Fibroblast of the conjunctiva (primary cell): ENCODE measurements at regions not wholly inside any gene's neighbourhood (a gene's known extent, or its start where the extent isn't known, plus 50 kb on each side); places are given as distances from the start of the nearest gene placed in this dataset.
"Not testable (repeated sequence)": the region's sequence is repeated elsewhere in the genome, so short reads cannot be mapped to it uniquely, and the experiment has no call there.

Source experiments
- DNase-seq: peaks from one replicate; pipeline ENCODE4 v3.0.0-alpha.2; 2010; ENCODE audit warnings: low read depth

- no peak for DNase-seq
These were observed 466.9 kb upstream of the NRSN1 start for GRCh38 chr6:23659125-23659524.

DNA sequence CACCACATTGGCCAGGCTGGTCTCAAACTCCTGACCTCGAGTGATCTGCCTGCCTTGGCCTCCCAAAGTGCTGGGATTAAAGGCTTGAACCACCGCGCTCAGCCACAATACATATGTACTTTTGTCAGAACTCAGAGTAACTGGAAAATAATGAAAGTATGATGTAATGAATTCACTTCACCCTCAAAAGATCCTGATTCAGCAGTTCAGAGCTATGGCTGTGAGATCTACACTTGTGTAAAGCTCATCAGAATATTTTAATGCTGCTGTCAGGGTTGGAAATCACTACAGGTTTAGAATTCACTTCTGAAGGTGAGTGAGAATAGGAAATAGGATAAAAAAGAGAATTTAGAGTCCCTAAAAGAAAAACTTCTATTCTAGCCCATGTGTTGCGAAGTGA, 464.5 kb upstream of the NRSN1 start:
- no peak for DNase-seq

DNA sequence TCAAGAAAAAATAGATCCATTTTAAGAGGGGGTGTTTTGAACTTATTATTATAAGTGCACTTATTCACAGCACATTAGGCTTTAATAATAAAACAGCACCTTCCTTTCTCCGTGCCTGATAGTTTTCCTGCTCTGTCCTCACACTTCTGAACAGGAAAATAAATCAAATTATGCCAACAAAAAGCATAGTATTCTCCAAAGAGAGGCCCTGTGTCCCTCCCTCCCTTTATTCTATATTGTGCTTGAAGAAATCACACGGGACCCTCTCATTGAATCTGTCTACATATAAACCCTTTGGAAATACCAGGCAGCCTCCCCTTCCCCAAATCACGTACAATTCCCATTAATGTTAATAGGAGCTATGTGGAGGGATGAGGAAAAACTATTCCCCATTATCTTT, 462.9 kb upstream of the NRSN1 start:
- no peak for DNase-seq

DNA sequence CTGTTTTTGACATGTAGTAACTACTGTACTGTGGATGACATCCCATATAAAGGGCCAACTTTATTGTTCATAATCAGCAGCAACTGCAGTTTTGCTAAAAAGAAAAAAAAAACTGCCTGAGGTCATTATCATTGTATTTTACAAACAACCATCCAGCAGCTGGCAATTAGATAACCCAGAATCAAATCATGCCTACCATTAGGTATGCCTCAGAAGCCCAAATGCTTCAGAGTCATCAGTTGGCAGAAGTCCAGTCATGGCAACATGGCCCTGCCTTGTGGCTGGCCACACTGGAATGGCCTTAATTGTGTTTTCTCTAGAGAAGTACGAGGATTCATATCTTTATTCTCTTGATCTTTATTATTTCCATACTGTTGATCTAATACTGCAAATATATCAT, 462.4 kb upstream of the NRSN1 start:
- no peak for DNase-seq

DNA sequence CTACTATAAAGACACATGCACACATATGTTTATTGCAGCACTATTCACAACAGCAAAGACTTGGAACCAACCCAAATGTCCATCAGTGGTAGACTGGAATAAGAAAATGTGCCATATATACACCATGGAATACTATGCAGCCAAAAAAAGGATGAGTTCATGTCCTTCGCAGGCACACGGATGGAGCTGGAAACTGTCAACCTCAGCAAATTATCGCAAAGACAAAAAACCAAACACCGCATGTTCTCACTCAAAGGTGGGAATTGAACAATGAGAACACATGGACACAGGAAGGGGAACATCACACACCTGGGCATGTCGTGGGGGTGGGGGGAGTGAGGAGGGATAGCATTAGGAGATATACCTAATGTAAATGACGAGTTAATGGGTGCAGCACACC, 460.1 kb upstream of the NRSN1 start:
- not testable (repeated sequence) for DNase-seq

DNA sequence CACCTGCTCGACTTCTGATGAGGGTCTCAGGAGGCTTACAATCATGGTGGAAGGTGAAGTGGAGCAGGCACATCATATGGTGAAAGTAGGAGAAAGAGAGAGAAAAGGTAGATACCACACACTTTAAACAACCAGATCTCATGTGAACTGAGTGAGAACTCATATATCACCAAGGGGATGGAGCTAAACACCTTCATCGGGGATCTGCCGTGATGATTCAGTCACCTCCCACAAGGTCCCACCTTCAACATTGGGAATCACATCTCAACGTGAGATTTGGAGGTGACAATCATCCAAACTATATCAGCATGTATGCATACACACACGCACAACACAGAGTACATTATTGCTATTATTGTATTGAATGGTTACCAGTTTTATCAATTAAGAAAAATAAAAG, 453.3 kb upstream of the NRSN1 start:
- DNase-seq = no peak

DNA sequence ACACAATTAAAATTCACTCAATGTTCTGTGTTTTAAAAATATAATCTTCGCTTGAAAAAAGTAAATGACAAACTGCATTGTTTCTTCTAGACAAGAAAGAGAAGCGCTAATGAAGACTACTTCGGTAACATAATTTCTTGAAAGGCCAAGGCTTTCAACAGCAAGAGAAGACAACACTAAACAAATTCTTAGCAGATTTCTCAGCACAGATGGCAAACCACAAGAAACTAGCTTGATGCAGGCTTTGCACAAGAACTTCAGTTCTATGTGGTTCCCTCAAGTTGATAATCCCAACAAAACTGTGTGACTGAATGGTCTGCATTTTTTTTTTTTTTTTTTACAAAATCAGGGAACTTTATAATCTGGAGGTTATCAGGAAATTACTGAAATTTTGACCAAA, 447.4 kb upstream of the NRSN1 start:
- no peak for DNase-seq

GRCh38 chr6:23681743-23682142, 444.3 kb upstream of the NRSN1 start:
- no peak for DNase-seq

- no peak for DNase-seq
These were observed 437.4 kb upstream of the NRSN1 start for GRCh38 chr6:23688650-23689049.

DNA sequence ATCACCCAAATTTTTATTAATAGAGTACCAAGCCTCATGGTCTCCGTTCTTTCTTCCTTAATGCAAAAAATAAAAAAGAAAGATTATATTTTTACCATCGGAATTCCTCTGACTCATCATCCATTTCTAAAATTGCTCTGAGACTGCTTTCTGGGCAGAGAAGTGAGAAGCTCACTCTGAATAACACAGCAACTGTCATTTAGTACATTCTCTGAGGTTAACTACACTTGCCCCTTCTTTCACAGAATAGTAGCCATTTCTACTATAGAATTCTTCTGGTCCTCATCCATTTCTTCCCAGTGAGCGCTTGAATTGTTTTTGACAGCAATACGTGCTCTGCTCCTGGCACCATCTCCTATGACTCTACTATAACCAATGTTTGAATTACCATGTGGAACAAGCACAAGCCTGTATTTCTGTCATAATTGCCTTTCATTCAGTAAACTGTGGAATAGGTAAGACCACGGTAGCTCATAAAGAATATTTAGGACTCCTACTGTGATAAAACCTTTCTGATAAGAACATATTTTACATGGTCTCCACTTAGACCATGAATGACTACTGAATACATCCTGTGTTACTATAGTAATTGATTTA, 435.5 kb upstream of the NRSN1 start:
- no peak for DNase-seq

GRCh38 chr6:23692184-23692583, 433.8 kb upstream of the NRSN1 start:
- no peak for DNase-seq

- DNase-seq = no peak
These were observed 429.0 kb upstream of the NRSN1 start for GRCh38 chr6:23696992-23697391.

GRCh38 chr6:23704479-23705052, 421.4 kb upstream of the NRSN1 start:
- DNase-seq = no peak

DNA sequence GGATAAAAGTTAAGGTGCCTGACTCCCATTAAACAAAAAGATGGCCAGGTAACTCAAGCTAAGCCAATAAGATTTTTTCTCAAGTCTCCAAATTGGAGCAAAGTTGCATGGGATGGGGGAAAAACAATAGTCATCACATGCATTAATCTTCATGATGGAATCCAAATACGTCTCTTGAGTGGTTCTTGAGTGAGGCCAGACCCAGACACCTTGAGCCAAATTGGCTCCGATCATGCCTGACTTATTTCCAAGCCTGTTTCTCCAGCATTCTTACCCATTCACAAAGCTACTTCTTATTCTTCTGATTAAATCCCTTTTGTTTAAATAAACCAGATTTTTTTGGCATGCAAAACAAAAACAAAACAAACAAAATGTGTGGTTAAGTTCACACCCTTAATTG, 420.3 kb upstream of the NRSN1 start:
- no peak for DNase-seq

- no peak for DNase-seq
These were observed 413.3 kb upstream of the NRSN1 start for GRCh38 chr6:23712756-23713155.

DNA sequence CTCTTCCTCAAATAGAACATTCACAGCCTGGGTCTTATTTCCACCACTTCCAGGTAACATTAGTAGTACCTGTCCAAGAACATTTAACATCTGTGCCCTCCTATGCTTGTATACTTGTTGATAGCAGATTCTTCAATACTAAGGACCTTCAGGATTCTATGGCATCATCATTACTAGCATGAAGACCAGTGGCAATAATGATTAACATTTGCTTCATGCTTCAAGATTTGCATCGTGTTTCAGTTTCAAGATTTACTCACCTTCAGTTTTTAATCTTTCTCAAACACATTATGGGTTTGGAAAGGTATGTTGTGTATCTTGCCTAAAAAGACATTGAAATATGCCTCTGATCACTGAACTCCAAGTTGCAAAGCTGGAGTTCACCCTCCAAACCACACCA, 412.8 kb upstream of the NRSN1 start:
- DNase-seq = no peak

DNA sequence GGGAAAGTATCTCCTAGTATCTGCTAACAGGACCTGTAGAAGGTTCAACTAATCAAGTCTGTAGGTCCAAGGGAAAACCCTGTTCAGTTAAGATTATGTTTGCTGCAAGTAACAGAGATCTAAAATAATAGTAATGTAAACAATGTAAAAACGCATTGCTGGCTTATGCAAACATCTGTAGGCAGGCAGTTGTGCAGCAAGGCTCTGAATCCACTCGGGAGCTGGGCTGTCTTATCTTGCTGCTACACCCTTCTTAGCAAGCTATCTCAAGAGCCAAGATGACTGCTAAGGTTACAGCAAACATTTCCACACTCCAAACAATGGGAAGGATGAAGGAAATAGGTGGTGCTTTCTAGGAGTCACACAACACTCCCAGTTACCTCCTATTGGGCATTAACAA, 397.3 kb upstream of the NRSN1 start:
- no peak for DNase-seq

DNA sequence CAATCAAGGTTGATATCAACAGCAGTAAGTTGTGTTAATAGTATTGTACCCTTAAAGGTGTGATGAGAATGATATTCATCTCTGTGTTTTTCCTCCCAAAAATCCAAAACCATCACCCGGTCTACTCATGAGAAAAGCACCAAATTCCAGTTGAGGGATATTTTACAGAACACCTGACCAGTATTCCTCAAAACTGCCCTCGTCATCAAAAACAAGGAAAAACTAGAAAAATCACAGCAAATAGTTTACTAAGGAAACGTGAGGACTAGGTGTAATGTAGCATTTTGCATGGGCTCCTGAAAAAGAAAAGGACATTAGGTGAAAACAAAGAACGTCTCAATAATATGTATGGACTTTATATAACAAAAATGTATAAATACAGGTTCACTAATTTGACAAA, 394.4 kb upstream of the NRSN1 start:
- DNase-seq = no peak

- DNase-seq = no peak
These were observed 393.5 kb upstream of the NRSN1 start for GRCh38 chr6:23732521-23732920.

- no peak for DNase-seq
These were observed 390.9 kb upstream of the NRSN1 start for GRCh38 chr6:23735151-23735550.

- no peak for DNase-seq
These were observed 389.4 kb upstream of the NRSN1 start for GRCh38 chr6:23736577-23736976.

DNA sequence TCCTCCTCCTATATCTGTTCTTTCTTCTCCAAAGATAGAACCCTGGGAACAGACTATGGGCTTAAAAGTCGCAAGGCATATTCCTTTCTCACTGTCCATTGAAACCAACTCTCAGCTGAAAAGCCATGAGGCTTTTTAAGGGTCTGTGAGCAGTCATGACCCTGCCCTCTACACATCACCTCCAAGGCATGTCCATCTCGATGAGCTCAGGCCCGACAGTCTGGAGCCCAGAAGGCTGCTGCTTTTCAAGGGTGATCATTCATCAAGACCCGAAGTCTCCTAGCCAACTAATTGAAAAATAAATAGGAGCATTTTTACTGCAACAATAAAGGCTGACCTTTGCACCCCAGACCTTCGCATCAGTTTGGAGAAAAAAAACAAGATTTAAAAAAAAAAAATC, 378.8 kb upstream of the NRSN1 start:
- DNase-seq = no peak

- DNase-seq = no peak
These were observed 373.6 kb upstream of the NRSN1 start for GRCh38 chr6:23752414-23752813.

DNA sequence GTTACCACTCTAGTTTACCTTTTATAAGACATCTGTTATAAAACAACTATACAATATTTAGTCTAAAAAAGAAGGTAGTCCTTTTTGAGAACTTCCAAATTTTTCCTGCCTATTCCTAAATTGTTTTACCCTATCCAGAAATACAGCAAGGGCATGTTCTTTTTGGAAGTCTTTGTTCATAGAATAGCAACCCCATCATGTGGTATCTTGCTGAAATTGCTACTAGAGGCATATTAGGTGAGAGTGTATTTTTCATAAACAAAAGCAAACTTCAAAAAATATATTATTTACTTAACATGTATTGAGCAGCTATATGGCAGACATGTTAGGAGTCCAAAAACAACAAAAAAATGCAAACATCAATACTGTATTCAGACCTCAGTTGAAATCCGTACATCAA, 371.8 kb upstream of the NRSN1 start:
- no peak for DNase-seq

DNA sequence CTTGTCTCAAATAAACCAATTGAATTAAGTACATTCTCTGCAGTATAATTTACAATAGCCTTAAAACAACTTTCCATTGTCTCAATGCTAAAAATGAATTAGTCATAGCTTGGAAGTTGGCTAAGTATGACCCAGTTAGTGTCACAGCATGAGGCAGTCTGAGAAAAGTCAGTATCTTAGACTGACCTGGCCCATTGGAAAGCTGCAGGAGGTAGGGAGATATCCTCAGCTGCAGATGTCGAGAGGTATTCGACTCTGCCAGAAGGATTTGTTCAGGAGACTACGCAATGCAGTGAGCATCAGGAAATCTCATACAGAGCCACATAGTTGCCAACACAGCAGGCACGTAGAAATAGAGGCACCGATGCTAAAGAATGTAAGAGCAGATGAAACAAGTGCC, 350.9 kb upstream of the NRSN1 start:
- no peak for DNase-seq
